GM18508 (cell line): ENCODE measurements at regions not wholly inside any gene's neighbourhood (a gene's known extent, or its start where the extent isn't known, plus 50 kb on each side); places are given as distances from the start of the nearest gene placed in this dataset.

Experiments used
- ATAC-seq: cut with Tn5 transposase; IDR thresholded peaks from one replicate; pipeline ENCODE4 v1.9.1; 2021; ENCODE audit warnings: moderate number of reproducible peaks; ENCODE audit not compliant: insufficient read depth, unreplicated experiment

- ATAC-seq: no peak
These were observed 319.9 kb downstream of the TMEM121 start for GRCh38 chr14:105846312-105846711.

GRCh38 chr14:105847400-105847799, 321.0 kb downstream of the TMEM121 start:
- ATAC-seq: no peak

DNA sequence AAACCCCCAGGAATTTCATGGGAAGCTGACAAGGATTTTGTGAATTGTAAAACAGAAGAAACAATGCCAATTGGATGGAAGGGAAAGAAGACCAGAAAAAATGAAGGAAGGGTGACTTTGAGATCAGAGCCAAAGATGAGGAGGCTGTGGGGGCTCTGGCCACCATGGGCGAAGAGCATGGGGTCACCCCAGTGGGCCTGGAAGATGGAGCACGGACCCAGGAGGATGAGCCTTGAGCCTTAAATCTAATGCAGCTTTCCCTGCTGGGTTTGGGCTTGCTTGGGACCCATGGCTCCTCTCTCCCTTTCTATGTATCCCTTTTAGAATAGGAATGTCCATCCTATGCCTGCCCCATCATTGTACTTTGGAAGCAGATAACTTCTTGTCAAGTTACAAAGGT, 322.2 kb downstream of the TMEM121 start:
- ATAC-seq: no peak

- ATAC-seq: no peak
These were observed 323.7 kb downstream of the TMEM121 start for GRCh38 chr14:105849933-105850626.

GRCh38 chr14:105850853-105851581, 324.6 kb downstream of the TMEM121 start:
- ATAC-seq: no peak

GRCh38 chr14:105851716-105852377, 325.5 kb downstream of the TMEM121 start:
- no peak for ATAC-seq

DNA sequence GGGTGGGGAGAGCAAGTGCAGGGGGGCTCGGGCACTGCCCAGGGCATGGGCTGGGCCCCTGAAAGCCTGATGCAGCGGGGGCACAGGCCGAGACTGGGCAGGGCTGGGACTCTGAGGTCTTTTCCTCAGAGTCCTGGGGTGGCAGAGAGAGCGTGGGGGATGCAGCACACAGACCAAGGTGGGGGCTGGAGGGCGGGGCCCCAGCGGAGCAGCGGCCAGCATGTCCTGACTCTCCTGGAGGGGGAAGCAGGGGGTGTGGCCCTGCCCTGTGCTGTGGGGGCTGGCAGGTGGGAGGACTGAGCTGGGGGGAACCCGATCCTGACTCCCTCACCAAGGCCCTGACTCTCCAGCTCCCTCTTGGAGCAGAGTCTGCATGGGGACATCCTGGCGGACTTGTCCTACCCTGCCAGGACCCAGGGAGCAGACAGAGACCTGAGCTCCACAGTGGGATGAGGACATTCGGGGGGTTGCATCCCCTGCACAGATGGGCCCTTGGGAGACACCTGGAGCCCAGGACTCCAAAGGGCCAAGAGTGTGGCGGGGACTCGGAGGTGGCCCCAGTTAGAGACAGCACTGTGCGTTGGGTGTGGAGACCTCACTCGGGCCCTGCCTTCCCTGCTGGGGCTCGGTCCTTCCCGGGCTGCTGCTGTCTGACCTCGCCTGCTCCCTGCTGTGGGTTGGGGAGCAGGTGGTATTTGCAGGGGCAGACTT, 326.1 kb downstream of the TMEM121 start:
- no peak for ATAC-seq

- ATAC-seq: no peak
These were observed 326.9 kb downstream of the TMEM121 start for GRCh38 chr14:105853089-105853906.

DNA sequence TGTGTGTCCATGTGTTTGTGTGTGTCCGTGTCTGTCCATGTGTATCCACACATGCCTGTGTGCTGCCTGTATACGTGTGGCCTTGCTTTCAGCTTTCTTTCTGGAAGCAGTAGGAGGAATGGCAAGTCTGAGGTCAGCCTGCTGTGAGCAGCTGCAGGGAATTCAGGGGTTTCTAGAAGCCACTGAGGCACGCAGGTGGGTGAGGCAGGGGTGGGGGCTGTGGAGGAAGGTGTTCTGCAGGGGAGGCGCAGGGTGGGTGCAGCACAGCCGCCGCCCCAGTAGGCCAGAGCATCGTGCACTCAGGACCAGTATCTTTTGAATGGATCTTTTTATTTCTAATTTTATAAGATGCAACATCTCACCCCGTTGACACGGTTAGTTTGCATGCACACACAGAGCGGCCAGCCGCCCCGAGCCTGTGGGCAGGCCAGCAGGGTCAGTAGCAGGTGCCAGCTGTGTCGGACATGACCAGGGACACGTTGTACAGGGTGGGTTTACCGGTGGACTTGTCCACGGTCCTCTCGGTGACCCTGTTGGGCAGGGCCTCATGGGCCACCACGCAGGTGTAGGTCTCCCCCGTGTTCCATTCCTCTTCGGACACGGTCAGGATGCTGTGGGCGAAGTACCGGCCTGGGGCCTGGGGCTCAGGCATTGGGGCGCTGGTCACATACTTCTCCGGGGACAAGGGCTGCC, 327.7 kb downstream of the TMEM121 start:
- no peak for ATAC-seq

DNA sequence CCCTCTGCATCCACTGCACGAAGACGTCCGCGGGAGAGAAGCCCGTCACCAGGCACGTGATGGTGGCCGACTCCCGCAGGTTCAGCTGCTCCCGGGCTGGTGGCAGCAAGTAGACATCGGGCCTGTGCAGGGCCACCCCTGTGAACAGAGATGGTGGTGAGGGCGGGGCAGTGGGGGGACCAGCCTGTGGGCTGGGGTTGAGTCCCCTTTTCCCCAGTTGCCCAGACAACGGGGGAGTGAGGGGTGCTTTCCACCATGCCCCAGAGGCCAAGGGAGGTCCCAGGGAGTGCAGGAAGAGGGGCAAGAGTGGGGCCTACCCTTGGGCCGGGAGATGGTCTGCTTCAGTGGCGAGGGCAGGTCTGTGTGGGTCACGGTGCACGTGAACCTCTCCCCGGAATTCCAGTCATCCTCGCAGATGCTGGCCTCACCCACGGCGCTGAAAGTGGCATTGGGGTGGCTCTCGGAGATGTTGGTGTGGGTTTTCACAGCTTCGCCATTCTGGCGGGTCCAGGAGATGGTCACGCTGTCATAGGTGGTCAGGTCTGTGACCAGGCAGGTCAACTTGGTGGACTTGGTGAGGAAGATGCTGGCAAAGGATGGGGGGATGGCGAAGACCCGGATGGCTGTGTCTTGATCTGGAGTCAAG, 328.3 kb downstream of the TMEM121 start:
- no peak for ATAC-seq

- no peak for ATAC-seq
These were observed 329.0 kb downstream of the TMEM121 start for GRCh38 chr14:105855246-105855892.

DNA sequence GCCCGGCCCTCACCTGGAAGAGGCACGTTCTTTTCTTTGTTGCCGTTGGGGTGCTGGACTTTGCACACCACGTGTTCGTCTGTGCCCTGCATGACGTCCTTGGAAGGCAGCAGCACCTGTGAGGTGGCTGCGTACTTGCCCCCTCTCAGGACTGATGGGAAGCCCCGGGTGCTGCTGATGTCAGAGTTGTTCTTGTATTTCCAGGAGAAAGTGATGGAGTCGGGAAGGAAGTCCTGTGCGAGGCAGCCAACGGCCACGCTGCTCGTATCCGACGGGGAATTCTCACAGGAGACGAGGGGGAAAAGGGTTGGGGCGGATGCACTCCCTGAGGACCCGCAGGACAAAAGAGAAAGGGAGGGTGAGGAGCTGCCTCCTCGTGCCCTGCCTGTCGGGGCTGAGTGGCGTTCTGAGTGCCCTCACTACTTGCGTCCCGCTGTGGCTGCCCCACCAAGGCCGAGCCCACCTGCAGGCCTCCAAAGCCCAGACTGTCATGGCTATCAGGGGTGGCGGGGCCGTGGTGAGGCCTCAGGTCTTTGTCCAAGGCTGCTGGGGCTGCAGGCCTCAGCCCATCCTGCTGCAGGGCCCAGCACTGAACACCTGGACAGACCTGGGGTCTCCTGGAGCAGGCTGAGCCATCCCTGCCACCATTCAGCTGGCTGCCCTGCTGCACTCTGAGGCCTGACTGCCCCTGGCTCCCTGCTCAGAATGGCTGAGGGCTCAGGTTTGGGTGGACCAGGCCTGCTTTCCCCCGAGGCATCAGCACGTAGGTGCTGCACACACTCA, 329.7 kb downstream of the TMEM121 start:
- no peak for ATAC-seq

- no peak for ATAC-seq
These were observed 330.4 kb downstream of the TMEM121 start for GRCh38 chr14:105856676-105857219.

GRCh38 chr14:105857220-105857825, 330.9 kb downstream of the TMEM121 start:
- no peak for ATAC-seq

DNA sequence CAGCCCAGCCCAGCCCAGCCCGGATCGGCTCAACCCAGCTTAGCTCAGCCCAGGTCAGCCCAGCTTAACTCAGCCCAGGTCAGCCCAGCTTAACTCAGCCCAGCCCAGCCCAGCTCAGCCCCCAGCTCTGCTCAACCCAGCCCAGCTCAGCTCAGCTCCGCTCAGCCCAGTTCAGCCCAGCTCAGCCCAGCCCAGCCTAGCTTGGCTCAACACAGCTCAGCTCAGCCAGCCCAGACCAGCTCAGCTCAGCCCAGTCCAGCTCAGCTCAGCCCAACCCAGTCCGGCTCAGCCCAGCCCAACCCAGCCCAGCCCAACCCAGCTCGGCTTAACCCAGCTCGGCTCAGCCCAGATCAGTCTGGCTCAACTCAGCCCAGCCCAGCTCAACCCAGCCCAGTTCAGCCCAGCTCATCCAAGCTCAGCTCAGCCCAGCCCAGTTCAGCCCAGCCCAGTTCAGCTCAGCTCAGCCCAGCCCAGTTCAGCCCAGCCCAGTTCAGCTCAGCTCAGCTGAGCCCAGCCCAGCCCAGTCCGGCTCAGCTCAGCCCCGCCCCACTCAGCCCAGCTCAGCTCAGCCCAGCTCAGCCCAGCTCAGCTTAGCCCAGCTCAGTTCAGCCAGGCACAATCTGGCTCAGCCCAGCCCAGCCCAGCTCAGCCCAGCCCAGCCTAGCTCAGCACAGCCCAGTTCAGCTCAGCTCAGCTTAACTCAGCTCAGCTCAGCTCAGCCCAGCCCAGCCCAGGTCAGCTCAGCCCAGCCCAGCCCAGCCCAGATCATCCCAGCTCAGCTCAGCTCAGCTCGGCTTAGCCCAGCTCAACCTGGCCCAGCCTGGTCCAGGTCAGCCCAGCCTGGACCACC, 331.7 kb downstream of the TMEM121 start:
- no peak for ATAC-seq

DNA sequence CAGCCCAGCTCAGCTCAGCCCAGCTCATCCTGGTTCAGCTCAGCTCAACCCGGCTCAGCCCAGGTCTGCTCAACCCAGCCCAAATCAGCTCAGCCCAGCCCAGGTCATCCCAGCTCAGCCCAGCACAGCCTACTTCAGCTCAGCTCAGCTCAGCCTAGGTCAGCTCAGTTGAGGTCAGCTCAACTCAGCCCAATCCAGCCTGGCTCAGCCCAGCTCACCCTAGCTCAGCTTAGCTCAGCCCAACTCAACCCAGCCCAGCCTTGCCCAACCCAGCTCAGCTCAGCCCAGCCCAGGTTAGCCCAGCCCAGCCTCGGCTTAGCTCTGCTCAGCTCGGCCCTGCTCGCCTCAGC, 332.3 kb downstream of the TMEM121 start:
- ATAC-seq: no peak
